Liver (tissue), 8 donors: ENCODE measurements at regions not wholly inside any gene's neighbourhood (a gene's known extent, or its start where the extent isn't known, plus 50 kb on each side); places are given as distances from the start of the nearest gene placed in this dataset.

Experiments used
- DNase-seq: peaks from one replicate; pipeline ENCODE4 v3.0.0-alpha.2; 2017; ENCODE audit warnings: low spot score
- H3K27ac ChIP-seq, 2 donors: one replicate each; pipeline ENCODE4 v1.7.0; 2013; ENCODE audit warnings: inconsistent platforms in 2 of 2, low read length in 2 of 2, control low read depth in 1 of 2, low read depth in 1 of 2, mild to moderate bottlenecking in 1 of 2
- H3K27me3 ChIP-seq, 4 donors: one replicate each; pipeline versions ENCODE4 v1.6.1 to v1.7.0; 2013; ENCODE audit warnings: low read length in 3 of 4, inconsistent platforms in 1 of 4, mild to moderate bottlenecking in 1 of 4, moderate library complexity in 1 of 4; ENCODE audit not compliant: control insufficient read depth in 4 of 4, insufficient read depth in 4 of 4
- H3K36me3 ChIP-seq, 4 donors: one replicate each; pipeline versions ENCODE4 v1.6.1 to v1.7.0; 2013; ENCODE audit warnings: low read length in 3 of 4, mild to moderate bottlenecking in 3 of 4, low read depth in 1 of 4, moderate library complexity in 1 of 4; ENCODE audit not compliant: control insufficient read depth in 4 of 4, insufficient read depth in 3 of 4
- H3K4me1 ChIP-seq, 4 donors: one replicate each; pipeline versions ENCODE4 v1.6.1 to v1.7.0; 2013; ENCODE audit warnings: low read length in 3 of 4, mild to moderate bottlenecking in 3 of 4, moderate library complexity in 1 of 4; ENCODE audit not compliant: control insufficient read depth in 4 of 4, insufficient read depth in 4 of 4
- H3K4me3 ChIP-seq, 3 donors: one replicate each; pipeline versions ENCODE4 v1.6.1 to v1.7.0; 2013; ENCODE audit warnings: low read length in 3 of 3, control low read depth in 1 of 3, low read depth in 1 of 3, mild to moderate bottlenecking in 1 of 3
- H3K9ac ChIP-seq, 2 donors: one replicate each; pipeline ENCODE4 v1.7.0; 2013; ENCODE audit warnings: low read length in 2 of 2, mild to moderate bottlenecking in 2 of 2, moderate library complexity in 2 of 2, control low read depth in 1 of 2, low read depth in 1 of 2
- H3K9me3 ChIP-seq, 4 donors: one replicate each; pipeline versions ENCODE4 v1.6.1 to v1.7.0; 2013; ENCODE audit warnings: low read length in 3 of 4; ENCODE audit not compliant: control insufficient read depth in 4 of 4
- EGR1 ChIP-seq, 2 donors: IDR thresholded peaks; 2 replicates each; pipeline ENCODE4 v1.6.1; 2016 to 2018; ENCODE audit warnings: antibody characterized with exemption in 2 of 2, low read depth in 2 of 2
- FOXA1 ChIP-seq: IDR thresholded peaks from 2 replicates; pipeline ENCODE4 v1.6.1; 2016; ENCODE audit warnings: antibody characterized with exemption
- FOXA2 ChIP-seq: IDR thresholded peaks from 2 replicates; pipeline ENCODE4 v1.6.1; 2016; ENCODE audit warnings: antibody characterized with exemption
- GABPA ChIP-seq, 2 donors: IDR thresholded peaks in 1 of 2; conservative IDR thresholded peaks in 1 of 2; 2 replicates each; pipeline ENCODE4 v1.6.1; 2016; ENCODE audit warnings: antibody characterized with exemption in 2 of 2, mild to moderate bottlenecking in 1 of 2, moderate library complexity in 1 of 2
- HNF4A ChIP-seq, 2 donors: conservative IDR thresholded peaks; 2 replicates each; pipeline ENCODE4 v1.6.1; 2016; ENCODE audit warnings: antibody characterized with exemption in 2 of 2, mild to moderate bottlenecking in 2 of 2
- HNF4G ChIP-seq: IDR thresholded peaks from 2 replicates; pipeline ENCODE4 v1.6.1; 2016; ENCODE audit warnings: antibody characterized with exemption
- JUND ChIP-seq, 2 donors: IDR thresholded peaks; 2 replicates each; pipeline ENCODE4 v1.6.1; 2016; ENCODE audit warnings: antibody characterized with exemption in 2 of 2
- NR2F2 ChIP-seq: IDR thresholded peaks from 2 replicates; pipeline ENCODE4 v1.6.1; 2016; ENCODE audit warnings: antibody characterized with exemption
- RAD21 ChIP-seq, 2 donors: IDR thresholded peaks; 2 replicates each; pipeline ENCODE4 v1.6.1; 2016; ENCODE audit warnings: antibody characterized with exemption in 2 of 2, mild to moderate bottlenecking in 2 of 2
- RXRA ChIP-seq, 2 donors: IDR thresholded peaks; 2 replicates each; pipeline ENCODE4 v1.6.1; 2017 to 2018; ENCODE audit warnings: antibody characterized with exemption in 2 of 2, mild to moderate bottlenecking in 1 of 2
- SP1 ChIP-seq: IDR thresholded peaks from 2 replicates; pipeline ENCODE4 v1.6.1; 2018; ENCODE audit warnings: antibody characterized with exemption, mild to moderate bottlenecking
- TAF1 ChIP-seq: conservative IDR thresholded peaks from 2 replicates; pipeline ENCODE4 v1.6.1; 2016; ENCODE audit warnings: antibody characterized with exemption, mild to moderate bottlenecking
- YY1 ChIP-seq: IDR thresholded peaks from 2 replicates; pipeline ENCODE4 v1.6.1; 2016; ENCODE audit warnings: antibody characterized with exemption, mild to moderate bottlenecking
- WGBS: extraction: QIAGEN DNeasy Blood & Tissue Kit; methylation state at CpG from one replicate; pipeline ENCODE4 v1.1.7; 2013; 5-methylcytosine and 5-hydroxymethylcytosine counted together
- TF ChIP-seq, protein P1 (sequence below): fragments of 150-350 bp; IDR thresholded peaks from 2 replicates; pipeline ENCODE4 v1.5.1; 2017; ENCODE audit warnings: improper control_type of control experiment, low read depth, low read length; ENCODE audit not compliant: missing input control
- TF ChIP-seq, protein P2 (sequence below): IDR thresholded peaks from 2 replicates; pipeline ENCODE4 v1.6.1; 2016; ENCODE audit warnings: antibody characterized with exemption
- TF ChIP-seq, protein P3 (sequence below): IDR thresholded peaks from 2 replicates; pipeline ENCODE4 v1.6.1; 2016; ENCODE audit warnings: antibody characterized with exemption
- TF ChIP-seq, protein P4 (sequence below): IDR thresholded peaks from 2 replicates; pipeline ENCODE4 v1.6.1; 2016; ENCODE audit warnings: antibody characterized with exemption, mild to moderate bottlenecking
- donor health status: healthy.
- donor health status: healthy.
- donor health status: healthy.
- donor health status: healthy.
- donor health status: healthy.

DNA sequence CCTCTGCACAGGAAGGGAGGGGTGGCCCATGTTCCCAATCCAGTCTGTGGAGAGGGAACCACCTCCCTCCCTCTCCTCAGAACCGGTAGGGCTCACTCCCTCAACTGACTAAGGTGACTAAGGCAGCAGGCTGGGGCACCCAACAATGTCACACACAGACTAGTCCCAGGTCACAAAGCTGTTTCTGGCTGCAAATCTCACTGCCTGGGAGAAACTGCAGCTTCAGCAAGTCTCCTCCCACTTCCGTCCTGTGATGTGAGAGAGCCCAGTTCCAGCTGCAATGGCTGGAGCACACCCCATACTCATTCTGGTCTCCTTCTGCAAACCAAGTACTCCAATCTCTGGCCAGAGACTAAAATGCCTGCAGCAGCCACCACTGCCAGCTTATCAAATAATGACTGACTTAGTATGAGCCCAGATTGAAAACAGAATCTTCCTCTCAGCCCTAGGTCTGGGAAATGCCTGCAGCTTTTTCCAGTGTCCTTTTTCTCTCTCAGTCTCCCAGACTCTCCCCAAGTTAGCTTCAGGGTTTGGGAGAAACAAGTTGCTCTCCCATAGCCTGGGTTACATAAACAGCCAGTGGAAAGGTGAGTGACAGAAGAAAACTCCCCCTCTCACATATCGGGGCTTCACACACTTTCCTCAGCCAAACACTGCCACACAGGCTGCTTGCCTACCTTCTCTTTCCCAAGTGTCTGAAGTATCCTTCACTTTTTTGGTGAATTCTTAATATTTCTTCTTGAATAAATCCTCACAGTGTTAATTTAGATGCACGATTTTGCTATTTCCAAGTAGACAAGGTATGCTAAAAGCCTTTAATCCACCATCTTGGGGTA lies 247.4 kb upstream of the RASA1 start:
- Histone ChIP-seq H3K4me3 (no peak overlapping the region), H3K9ac (no peak overlapping the region), H3K36me3 (no peaks in the 10 kb centered on the region), H3K4me1 (no peaks in the 10 kb centered on the region), H3K27me3 (no peaks in the 10 kb centered on the region), H3K9me3 (no peaks in the 10 kb centered on the region), H3K27ac (no peak overlapping the region)
- no peak for DNase-seq
- TF ChIP-seq SP1 (no peak), HNF4G (no peak), FOXA1 (no peak), FOXA2 (no peak), TAF1 (no peak), GABPA (IDR thresholded peaks at IDR 0.05 in 1 of 2, conservative IDR thresholded peaks at IDR 0.05 in 1 of 2) (no peak), HNF4A (conservative IDR thresholded peaks at IDR 0.05) (no peak), EGR1 (IDR thresholded peaks at IDR 0.05; ENCODE audit: low read depth in 2 of 2) (no peak), NR2F2 (no peak), YY1 (no peak), RXRA (IDR thresholded peaks at IDR 0.05) (no peak), RAD21 (IDR thresholded peaks at IDR 0.05) (no peak)
- TF ChIP-seq, protein P1, sequence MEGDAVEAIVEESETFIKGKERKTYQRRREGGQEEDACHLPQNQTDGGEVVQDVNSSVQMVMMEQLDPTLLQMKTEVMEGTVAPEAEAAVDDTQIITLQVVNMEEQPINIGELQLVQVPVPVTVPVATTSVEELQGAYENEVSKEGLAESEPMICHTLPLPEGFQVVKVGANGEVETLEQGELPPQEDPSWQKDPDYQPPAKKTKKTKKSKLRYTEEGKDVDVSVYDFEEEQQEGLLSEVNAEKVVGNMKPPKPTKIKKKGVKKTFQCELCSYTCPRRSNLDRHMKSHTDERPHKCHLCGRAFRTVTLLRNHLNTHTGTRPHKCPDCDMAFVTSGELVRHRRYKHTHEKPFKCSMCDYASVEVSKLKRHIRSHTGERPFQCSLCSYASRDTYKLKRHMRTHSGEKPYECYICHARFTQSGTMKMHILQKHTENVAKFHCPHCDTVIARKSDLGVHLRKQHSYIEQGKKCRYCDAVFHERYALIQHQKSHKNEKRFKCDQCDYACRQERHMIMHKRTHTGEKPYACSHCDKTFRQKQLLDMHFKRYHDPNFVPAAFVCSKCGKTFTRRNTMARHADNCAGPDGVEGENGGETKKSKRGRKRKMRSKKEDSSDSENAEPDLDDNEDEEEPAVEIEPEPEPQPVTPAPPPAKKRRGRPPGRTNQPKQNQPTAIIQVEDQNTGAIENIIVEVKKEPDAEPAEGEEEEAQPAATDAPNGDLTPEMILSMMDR = no peak
- TF ChIP-seq, protein P2, sequence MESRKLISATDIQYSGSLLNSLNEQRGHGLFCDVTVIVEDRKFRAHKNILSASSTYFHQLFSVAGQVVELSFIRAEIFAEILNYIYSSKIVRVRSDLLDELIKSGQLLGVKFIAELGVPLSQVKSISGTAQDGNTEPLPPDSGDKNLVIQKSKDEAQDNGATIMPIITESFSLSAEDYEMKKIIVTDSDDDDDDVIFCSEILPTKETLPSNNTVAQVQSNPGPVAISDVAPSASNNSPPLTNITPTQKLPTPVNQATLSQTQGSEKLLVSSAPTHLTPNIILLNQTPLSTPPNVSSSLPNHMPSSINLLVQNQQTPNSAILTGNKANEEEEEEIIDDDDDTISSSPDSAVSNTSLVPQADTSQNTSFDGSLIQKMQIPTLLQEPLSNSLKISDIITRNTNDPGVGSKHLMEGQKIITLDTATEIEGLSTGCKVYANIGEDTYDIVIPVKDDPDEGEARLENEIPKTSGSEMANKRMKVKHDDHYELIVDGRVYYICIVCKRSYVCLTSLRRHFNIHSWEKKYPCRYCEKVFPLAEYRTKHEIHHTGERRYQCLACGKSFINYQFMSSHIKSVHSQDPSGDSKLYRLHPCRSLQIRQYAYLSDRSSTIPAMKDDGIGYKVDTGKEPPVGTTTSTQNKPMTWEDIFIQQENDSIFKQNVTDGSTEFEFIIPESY = no peak
- TF ChIP-seq, protein P3, sequence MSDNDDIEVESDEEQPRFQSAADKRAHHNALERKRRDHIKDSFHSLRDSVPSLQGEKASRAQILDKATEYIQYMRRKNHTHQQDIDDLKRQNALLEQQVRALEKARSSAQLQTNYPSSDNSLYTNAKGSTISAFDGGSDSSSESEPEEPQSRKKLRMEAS = no peak
- WGBS = 26% methylated on average over 4 of the region's 4 CpGs

DNA sequence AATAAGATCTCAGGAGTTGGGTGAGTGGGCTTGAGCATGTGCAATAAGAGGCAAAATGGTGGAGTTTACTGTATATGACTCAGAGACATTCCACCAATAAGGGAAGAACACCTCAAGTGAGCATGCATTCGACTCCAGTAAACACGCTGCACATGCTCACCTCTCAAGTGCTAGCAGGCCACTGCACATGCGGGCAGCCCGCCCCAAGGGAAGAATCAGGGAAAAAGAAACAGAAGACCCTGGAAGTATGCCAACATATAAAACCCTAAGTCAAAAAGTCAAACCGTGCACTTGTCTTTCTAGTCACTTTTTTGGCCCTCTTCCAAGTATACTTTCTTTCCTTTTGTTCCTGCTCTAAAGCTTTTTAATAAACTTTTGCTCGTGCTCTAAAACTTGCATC lies 245.3 kb upstream of the RASA1 start:
- WGBS = 78% methylated on average over 6 of the region's 6 CpGs
- H3K4me3 ChIP-seq = no peak overlapping the region
- H3K27ac ChIP-seq = no peak overlapping the region
- no peaks in the 10 kb centered on the region for H3K4me1 ChIP-seq
- no peak for DNase-seq
- H3K36me3 ChIP-seq = no peaks in the 10 kb centered on the region
- H3K27me3 ChIP-seq = no peaks in the 10 kb centered on the region
- H3K9ac ChIP-seq = no peak overlapping the region
- TF ChIP-seq JUND (IDR thresholded peaks at IDR 0.05) (no peak), NR2F2 (no peak), RAD21 (IDR thresholded peaks at IDR 0.05) (no peak), HNF4G (no peak), FOXA1 (no peak), RXRA (IDR thresholded peaks at IDR 0.05) (no peak), TAF1 (no peak), YY1 (no peak), GABPA (IDR thresholded peaks at IDR 0.05 in 1 of 2, conservative IDR thresholded peaks at IDR 0.05 in 1 of 2) (no peak), EGR1 (IDR thresholded peaks at IDR 0.05; ENCODE audit: low read depth in 2 of 2) (no peak)
- TF ChIP-seq, protein P3 = no peak
- TF ChIP-seq, protein P1 = no peak
- TF ChIP-seq, protein P4, sequence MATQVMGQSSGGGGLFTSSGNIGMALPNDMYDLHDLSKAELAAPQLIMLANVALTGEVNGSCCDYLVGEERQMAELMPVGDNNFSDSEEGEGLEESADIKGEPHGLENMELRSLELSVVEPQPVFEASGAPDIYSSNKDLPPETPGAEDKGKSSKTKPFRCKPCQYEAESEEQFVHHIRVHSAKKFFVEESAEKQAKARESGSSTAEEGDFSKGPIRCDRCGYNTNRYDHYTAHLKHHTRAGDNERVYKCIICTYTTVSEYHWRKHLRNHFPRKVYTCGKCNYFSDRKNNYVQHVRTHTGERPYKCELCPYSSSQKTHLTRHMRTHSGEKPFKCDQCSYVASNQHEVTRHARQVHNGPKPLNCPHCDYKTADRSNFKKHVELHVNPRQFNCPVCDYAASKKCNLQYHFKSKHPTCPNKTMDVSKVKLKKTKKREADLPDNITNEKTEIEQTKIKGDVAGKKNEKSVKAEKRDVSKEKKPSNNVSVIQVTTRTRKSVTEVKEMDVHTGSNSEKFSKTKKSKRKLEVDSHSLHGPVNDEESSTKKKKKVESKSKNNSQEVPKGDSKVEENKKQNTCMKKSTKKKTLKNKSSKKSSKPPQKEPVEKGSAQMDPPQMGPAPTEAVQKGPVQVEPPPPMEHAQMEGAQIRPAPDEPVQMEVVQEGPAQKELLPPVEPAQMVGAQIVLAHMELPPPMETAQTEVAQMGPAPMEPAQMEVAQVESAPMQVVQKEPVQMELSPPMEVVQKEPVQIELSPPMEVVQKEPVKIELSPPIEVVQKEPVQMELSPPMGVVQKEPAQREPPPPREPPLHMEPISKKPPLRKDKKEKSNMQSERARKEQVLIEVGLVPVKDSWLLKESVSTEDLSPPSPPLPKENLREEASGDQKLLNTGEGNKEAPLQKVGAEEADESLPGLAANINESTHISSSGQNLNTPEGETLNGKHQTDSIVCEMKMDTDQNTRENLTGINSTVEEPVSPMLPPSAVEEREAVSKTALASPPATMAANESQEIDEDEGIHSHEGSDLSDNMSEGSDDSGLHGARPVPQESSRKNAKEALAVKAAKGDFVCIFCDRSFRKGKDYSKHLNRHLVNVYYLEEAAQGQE = no peak
- TF ChIP-seq, protein P2 = no peak
- H3K9me3 ChIP-seq = no peaks in the 10 kb centered on the region
